ENCODE measurements at regions not wholly inside any gene's neighbourhood (a gene's known extent, or its start where the extent isn't known, plus 50 kb on each side); places are given as distances from the start of the nearest gene placed in this dataset.

DNA sequence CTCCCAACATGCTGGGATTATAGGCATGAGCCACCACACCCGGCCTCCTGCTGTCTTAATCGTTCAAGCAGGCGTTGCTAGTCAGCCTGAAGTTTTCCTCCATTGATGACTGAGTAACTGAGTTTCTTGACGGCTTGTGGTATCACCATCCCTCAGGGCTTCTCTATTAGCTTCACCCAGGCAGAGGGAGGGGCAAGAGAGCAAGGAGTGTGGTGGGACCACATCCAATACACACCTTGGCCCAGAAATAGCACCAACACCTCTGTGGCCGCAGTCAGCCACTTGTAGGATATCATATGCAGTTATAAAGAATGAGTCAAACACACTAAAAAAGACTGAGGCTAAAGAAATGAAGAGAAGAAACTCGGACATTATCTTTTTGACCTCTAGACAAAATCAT is 1009.4 kb upstream of the CELF4 start:
- TF ChIP-seq, protein P1, sequence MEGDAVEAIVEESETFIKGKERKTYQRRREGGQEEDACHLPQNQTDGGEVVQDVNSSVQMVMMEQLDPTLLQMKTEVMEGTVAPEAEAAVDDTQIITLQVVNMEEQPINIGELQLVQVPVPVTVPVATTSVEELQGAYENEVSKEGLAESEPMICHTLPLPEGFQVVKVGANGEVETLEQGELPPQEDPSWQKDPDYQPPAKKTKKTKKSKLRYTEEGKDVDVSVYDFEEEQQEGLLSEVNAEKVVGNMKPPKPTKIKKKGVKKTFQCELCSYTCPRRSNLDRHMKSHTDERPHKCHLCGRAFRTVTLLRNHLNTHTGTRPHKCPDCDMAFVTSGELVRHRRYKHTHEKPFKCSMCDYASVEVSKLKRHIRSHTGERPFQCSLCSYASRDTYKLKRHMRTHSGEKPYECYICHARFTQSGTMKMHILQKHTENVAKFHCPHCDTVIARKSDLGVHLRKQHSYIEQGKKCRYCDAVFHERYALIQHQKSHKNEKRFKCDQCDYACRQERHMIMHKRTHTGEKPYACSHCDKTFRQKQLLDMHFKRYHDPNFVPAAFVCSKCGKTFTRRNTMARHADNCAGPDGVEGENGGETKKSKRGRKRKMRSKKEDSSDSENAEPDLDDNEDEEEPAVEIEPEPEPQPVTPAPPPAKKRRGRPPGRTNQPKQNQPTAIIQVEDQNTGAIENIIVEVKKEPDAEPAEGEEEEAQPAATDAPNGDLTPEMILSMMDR (conservative IDR thresholded peaks at IDR 0.05; ENCODE audit: low read depth in 2 of 2) = no peak
- TF ChIP-seq ZNF114 (CRISPR knock-in tag; IDR thresholded peaks at IDR 0.05) (no peak), EZH2phosphoT487 (IDR thresholded peaks at IDR 0.05; ENCODE audit: unreplicated experiment) (no peak), EZH2 (IDR thresholded peaks at IDR 0.05; ENCODE audit: low read depth, unreplicated experiment) (no peak), POLR2AphosphoS5 (IDR thresholded peaks at IDR 0.05; ENCODE audit: low read depth) (no peak), CREB1 (CRISPR knock-in tag; IDR thresholded peaks at IDR 0.05; ENCODE audit: low read depth) (no peak), ZNF331 (CRISPR knock-in tag; IDR thresholded peaks at IDR 0.05; ENCODE audit: low read depth) (no peak), JUNB (IDR thresholded peaks at IDR 0.05; ENCODE audit: unreplicated experiment) (no peak), STAT1 (IDR thresholded peaks at IDR 0.05; ENCODE audit: unreplicated experiment) (no peak), NANOG (IDR thresholded peaks at IDR 0.05; ENCODE audit: borderline replicate concordance) (no peak)
- TF ChIP-seq, protein P2, sequence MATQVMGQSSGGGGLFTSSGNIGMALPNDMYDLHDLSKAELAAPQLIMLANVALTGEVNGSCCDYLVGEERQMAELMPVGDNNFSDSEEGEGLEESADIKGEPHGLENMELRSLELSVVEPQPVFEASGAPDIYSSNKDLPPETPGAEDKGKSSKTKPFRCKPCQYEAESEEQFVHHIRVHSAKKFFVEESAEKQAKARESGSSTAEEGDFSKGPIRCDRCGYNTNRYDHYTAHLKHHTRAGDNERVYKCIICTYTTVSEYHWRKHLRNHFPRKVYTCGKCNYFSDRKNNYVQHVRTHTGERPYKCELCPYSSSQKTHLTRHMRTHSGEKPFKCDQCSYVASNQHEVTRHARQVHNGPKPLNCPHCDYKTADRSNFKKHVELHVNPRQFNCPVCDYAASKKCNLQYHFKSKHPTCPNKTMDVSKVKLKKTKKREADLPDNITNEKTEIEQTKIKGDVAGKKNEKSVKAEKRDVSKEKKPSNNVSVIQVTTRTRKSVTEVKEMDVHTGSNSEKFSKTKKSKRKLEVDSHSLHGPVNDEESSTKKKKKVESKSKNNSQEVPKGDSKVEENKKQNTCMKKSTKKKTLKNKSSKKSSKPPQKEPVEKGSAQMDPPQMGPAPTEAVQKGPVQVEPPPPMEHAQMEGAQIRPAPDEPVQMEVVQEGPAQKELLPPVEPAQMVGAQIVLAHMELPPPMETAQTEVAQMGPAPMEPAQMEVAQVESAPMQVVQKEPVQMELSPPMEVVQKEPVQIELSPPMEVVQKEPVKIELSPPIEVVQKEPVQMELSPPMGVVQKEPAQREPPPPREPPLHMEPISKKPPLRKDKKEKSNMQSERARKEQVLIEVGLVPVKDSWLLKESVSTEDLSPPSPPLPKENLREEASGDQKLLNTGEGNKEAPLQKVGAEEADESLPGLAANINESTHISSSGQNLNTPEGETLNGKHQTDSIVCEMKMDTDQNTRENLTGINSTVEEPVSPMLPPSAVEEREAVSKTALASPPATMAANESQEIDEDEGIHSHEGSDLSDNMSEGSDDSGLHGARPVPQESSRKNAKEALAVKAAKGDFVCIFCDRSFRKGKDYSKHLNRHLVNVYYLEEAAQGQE (IDR thresholded peaks at IDR 0.05; ENCODE audit: unreplicated experiment) = no peak
- TF ChIP-seq, protein P3, sequence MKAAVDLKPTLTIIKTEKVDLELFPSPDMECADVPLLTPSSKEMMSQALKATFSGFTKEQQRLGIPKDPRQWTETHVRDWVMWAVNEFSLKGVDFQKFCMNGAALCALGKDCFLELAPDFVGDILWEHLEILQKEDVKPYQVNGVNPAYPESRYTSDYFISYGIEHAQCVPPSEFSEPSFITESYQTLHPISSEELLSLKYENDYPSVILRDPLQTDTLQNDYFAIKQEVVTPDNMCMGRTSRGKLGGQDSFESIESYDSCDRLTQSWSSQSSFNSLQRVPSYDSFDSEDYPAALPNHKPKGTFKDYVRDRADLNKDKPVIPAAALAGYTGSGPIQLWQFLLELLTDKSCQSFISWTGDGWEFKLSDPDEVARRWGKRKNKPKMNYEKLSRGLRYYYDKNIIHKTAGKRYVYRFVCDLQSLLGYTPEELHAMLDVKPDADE (IDR thresholded peaks at IDR 0.05) = no peak

Data from GM23338 (cell line).